HCT116 (cell line): ENCODE measurements at regions not wholly inside any gene's neighbourhood (a gene's known extent, or its start where the extent isn't known, plus 50 kb on each side); places are given as distances from the start of the nearest gene placed in this dataset.

Experiments
- CTCF ChIP-seq, 3 experiments: fragments of 200-600 bp in 1 of 3; sonication (generic) in 1 of 3; IDR thresholded peaks in 2 of 3; conservative IDR thresholded peaks in 1 of 3; 2 replicates each; pipeline ENCODE4 v1.5.1; 2012 to 2017; ENCODE audit warnings: low read depth in 2 of 3, low read length in 2 of 3, antibody characterized with exemption in 1 of 3, borderline replicate concordance in 1 of 3, control low read depth in 1 of 3, mild to moderate bottlenecking in 1 of 3, mixed read lengths in 1 of 3, mixed run types in 1 of 3, moderate library complexity in 1 of 3; ENCODE audit not compliant: insufficient read depth in 1 of 3
- EGR1 ChIP-seq: IDR thresholded peaks from 2 replicates; pipeline ENCODE4 v1.6.1; 2012; ENCODE audit warnings: low read depth
- EZH2 ChIP-seq: fragments of 200-600 bp; sonication (generic); IDR thresholded peaks from 2 replicates; pipeline ENCODE4 v1.6.1; 2017; ENCODE audit warnings: antibody characterized with exemption, mixed run types
- FOSL1 ChIP-seq: IDR thresholded peaks from 2 replicates; pipeline ENCODE4 v1.6.1; 2012; ENCODE audit warnings: low read depth
- MAX ChIP-seq: IDR thresholded peaks from 2 replicates; pipeline ENCODE4 v1.6.1; 2012
- POLR2A ChIP-seq: IDR thresholded peaks from 2 replicates; pipeline ENCODE4 v1.7.0; 2011; ENCODE audit warnings: borderline replicate concordance; ENCODE audit not compliant: insufficient read depth, insufficient read length; ENCODE audit errors: extremely low read depth
- YY1 ChIP-seq: IDR thresholded peaks from 2 replicates; pipeline ENCODE4 v1.6.1; 2011; ENCODE audit warnings: low read length, low read depth, moderate library complexity, mild to moderate bottlenecking; ENCODE audit not compliant: insufficient replicate concordance; ENCODE audit errors: extremely low read depth
- ZNF274 ChIP-seq: fragments of 200-500 bp; sonication (Bioruptor generic); IDR thresholded peaks from 2 replicates; pipeline ENCODE4 v1.6.1; 2014; ENCODE audit warnings: mild to moderate bottlenecking, low read depth, low read length, inconsistent platforms

- TF ChIP-seq MAX, result no peak
- no peak for TF ChIP-seq POLR2A
- TF ChIP-seq ZNF274, result no peak
- TF ChIP-seq CTCF (IDR thresholded peaks at IDR 0.05 in 2 of 3, conservative IDR thresholded peaks at IDR 0.05 in 1 of 3; ENCODE audit: borderline replicate concordance in 1 of 3, insufficient read depth in 1 of 3, low read depth in 2 of 3, low read length in 2 of 3), result no peak
- TF ChIP-seq FOSL1, result no peak
- TF ChIP-seq EZH2, result no peak
- no peak for TF ChIP-seq YY1
- TF ChIP-seq EGR1, result no peak
Observed at GRCh38 chr16:77663711-77664110, 58.6 kb upstream of the NUDT7 start.
